ENCODE measurements at regions not wholly inside any gene's neighbourhood (a gene's known extent, or its start where the extent isn't known, plus 50 kb on each side); places are given as distances from the start of the nearest gene placed in this dataset.

DNA sequence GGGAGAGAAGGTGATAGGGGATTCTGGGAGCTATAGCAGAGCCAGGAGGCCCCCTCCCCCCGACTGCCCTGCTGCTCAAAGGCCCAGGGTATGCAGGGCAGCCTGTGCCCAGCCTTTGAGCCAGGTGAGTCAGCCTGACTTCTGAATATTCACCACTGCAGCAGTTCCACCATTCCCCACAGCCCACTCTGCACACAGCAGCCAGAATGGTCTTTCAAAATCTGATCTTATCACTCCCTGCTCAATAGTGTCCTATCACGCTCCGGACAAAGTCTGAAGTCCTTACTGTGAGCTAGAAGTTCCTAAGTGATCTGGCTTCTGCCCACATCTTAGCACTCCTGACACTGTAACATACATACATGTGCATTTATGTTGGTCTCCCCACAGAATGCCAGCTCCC lies 111.7 kb downstream of the BUD13 start:
- Histone ChIP-seq H3K4me3 (no peak overlapping the region), H3K36me3 (ENCODE audit: insufficient read depth in 1 of 2, low read depth in 1 of 2) (no peaks in the 10 kb centered on the region), H3K27ac (no peak overlapping the region), H3K4me1 (no peaks in the 10 kb centered on the region), H3K9me3 (peaks cover 14% of the 10 kb centered on the region), H3K27me3 (ENCODE audit: insufficient read depth in 3 of 3, low read length in 2 of 3) (peaks cover 0 to 15% (median 7%) of the 10 kb centered on the region in 3 donors)
- intact Hi-C loops (cut with DNase I), result no loop called here
- TF ChIP-seq CTCF (IDR thresholded peaks at IDR 0.05), result no peak
- no peak for DNase-seq
- 69 to 79% (median 72%) methylated on average over 3 of the region's 3 CpGs for WGBS, 3 donors
- no peak for ATAC-seq

DNA sequence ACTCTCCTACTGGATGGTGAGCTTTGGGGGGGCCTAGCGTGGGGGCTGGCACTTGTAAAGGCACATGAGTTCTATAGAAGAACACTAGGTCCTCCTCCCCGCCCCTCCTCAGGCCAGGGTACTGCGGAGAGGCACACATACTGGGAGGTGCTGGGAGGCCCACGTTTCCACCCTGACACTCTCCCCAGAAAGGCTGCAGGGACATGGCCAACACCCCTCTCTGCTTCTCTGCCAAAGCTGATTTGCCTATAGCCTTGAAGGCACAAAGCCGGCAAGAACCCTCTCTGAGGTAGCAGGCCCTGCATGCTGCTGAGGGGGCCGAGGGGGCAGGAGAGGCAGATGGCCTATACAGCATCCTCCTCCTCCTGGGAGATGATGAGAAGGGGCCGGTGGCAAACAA lies 112.8 kb downstream of the BUD13 start:
- Histone ChIP-seq H3K4me3 (no peak overlapping the region), H3K9me3 (peaks cover 15% of the 10 kb centered on the region), H3K4me1 (no peaks in the 10 kb centered on the region), H3K36me3 (ENCODE audit: insufficient read depth in 1 of 2, low read depth in 1 of 2) (no peaks in the 10 kb centered on the region), H3K27ac (no peak overlapping the region), H3K27me3 (ENCODE audit: insufficient read depth in 3 of 3, low read length in 2 of 3) (peaks cover 0 to 15% (median 7%) of the 10 kb centered on the region in 3 donors)
- intact Hi-C loops (cut with DNase I), result no loop called here
- DNase-seq (no peak), ATAC-seq (no peak)
- 66 to 79% (median 67%) methylated on average over 7 of the region's 7 CpGs for WGBS, 3 donors
- TF ChIP-seq CTCF (IDR thresholded peaks at IDR 0.05), result no peak

DNA sequence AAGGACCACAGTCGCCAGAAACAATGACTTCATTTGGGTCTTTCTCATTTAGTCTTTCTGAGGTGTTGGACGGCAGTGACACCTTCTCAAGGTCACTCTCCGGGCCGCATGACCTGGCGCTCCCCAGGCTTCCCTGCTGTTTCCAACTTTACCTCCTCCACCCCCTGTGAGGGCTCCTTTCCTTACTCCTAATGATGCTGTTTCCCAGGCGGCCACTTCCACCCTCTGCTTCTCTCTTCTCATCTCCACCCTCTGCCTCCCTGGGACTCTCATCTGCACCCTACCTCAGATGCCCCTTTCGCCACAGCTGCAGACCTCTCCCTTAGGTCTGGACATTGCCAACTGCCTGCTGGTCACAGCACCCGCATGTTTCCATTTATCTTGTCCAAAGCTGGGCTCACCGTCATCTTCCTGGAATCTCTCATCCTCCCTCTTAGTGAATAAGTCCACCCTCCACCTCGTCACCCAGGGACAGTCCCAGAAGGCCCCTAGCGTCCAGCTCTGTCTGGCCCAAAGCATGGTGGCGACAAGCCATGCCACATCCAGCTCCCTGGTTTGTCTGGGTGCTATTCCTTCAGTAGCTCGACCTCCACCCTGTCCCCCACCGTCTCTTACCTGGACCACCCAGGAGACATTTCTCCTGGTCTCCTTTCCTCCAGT lies 113.8 kb downstream of the BUD13 start:
- intact Hi-C loops (cut with DNase I), result no loop called here
- Histone ChIP-seq H3K4me3 (no peak overlapping the region), H3K27ac (no peak overlapping the region), H3K4me1 (no peaks in the 10 kb centered on the region), H3K27me3 (ENCODE audit: insufficient read depth in 3 of 3, low read length in 2 of 3) (peaks cover 0 to 15% (median 6%) of the 10 kb centered on the region in 3 donors), H3K36me3 (ENCODE audit: insufficient read depth in 1 of 2, low read depth in 1 of 2) (no peaks in the 10 kb centered on the region), H3K9me3 (peaks cover 9% of the 10 kb centered on the region)
- 83 to 93% (median 90%) methylated on average over 14 of the region's 14 CpGs for WGBS, 3 donors
- no peak for TF ChIP-seq CTCF (IDR thresholded peaks at IDR 0.05)
- DNase-seq (no peak), ATAC-seq (no peak)

DNA sequence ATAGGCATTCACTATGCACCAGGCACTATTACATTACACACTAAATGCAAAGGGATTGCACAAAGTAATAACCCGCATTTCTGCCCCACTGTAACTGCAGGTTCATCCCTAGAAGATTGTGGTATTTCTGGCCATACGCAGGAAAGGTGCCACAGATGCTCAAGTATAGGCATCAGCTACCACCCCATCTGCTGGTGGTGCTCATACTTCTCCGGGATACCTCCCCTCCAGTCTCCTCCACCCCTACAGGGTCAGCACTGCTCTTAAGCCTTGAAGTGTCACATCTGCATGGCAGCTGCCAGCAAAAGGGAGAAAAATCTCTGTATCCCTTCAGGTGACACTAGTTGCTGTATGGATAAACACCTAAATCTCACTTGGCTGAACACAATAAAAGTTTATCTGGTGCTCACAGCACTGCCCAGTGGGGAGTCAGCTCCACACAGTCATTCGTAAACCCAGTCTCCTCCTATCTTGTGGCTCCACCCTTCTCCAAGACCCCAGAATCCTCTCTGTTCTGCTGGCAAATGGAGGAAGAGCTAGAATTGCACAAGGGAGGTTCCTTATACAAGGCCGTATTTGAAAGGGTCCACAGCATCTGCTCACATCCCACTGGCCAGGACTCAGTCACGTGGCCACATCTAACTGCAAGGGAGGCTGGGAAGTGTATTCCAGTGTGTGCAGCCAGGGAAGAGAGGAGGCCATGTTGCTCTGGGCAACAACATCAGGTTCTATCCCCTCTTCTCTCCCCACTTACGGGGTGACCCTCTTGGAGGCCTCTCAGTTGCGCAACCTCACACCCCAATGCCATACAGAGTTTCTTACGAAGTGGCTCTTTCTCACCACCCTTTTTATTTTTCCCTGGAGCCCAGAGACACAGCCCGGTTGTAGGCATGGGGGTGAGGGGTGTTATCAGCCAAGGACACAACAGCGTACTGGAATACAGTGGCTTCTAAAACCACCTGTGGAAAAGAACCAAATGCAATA lies 114.7 kb downstream of the BUD13 start:
- ATAC-seq, result no peak
- peaks cover 0 to 9% (median 6%) of the 10 kb centered on the region in 3 donors for H3K27me3 ChIP-seq (ENCODE audit: insufficient read depth in 3 of 3, low read length in 2 of 3)
- 76 to 81% (median 78%) methylated on average over 11 of the region's 11 CpGs for WGBS, 3 donors

More for the DNA sequence above, 114.7 kb downstream of the BUD13 start:
- Histone ChIP-seq H3K27ac (no peak overlapping the region), H3K9me3 (peaks cover 9% of the 10 kb centered on the region), H3K4me3 (no peak overlapping the region), H3K36me3 (ENCODE audit: insufficient read depth in 1 of 2, low read depth in 1 of 2) (no peaks in the 10 kb centered on the region), H3K4me1 (no peaks in the 10 kb centered on the region)
- TF ChIP-seq CTCF (IDR thresholded peaks at IDR 0.05), result no peak
- intact Hi-C loops (cut with DNase I), result no loop called here
- no peak for DNase-seq
